ENCODE measurements at regions not wholly inside any gene's neighbourhood (a gene's known extent, or its start where the extent isn't known, plus 50 kb on each side); places are given as distances from the start of the nearest gene placed in this dataset.

- TF ChIP-seq, protein P1, sequence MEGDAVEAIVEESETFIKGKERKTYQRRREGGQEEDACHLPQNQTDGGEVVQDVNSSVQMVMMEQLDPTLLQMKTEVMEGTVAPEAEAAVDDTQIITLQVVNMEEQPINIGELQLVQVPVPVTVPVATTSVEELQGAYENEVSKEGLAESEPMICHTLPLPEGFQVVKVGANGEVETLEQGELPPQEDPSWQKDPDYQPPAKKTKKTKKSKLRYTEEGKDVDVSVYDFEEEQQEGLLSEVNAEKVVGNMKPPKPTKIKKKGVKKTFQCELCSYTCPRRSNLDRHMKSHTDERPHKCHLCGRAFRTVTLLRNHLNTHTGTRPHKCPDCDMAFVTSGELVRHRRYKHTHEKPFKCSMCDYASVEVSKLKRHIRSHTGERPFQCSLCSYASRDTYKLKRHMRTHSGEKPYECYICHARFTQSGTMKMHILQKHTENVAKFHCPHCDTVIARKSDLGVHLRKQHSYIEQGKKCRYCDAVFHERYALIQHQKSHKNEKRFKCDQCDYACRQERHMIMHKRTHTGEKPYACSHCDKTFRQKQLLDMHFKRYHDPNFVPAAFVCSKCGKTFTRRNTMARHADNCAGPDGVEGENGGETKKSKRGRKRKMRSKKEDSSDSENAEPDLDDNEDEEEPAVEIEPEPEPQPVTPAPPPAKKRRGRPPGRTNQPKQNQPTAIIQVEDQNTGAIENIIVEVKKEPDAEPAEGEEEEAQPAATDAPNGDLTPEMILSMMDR (IDR thresholded peaks at IDR 0.05; ENCODE audit: low read depth, low read length), result no peak
- H3K4me3 ChIP-seq (ENCODE audit: low read depth, low read length), result no peak overlapping the region
Measured at GRCh38 chr18:78494204-78495085, 485.2 kb upstream of the SALL3 start.

DNA sequence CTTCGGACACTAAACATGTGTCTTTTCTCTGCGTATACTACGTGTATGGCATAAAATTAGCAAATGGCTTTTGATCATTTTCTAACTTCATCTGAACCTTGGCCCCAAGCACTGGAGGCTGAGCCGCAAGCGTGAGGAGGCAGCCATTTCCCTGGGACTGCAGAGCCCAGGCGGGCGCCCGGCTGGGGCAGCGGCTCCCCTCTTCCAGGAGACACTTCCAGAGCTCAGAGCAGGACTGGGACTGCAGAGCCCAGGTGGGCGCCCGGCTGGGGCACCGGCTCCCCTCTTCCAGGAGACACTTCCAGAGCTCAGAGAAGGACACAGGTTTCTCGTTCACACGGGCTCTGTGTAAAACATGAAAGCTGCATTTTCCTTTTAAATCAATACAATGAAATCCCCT is 484.1 kb upstream of the SALL3 start:
- no peak overlapping the region for H3K4me3 ChIP-seq (ENCODE audit: low read depth, low read length)
- TF ChIP-seq, protein P1 (IDR thresholded peaks at IDR 0.05; ENCODE audit: low read depth, low read length), result no peak

- H3K4me3 ChIP-seq (ENCODE audit: low read depth, low read length), result no peak overlapping the region
- TF ChIP-seq, protein P1 (IDR thresholded peaks at IDR 0.05; ENCODE audit: low read depth, low read length), result no peak
Measured at GRCh38 chr18:78496079-78496478, 483.5 kb upstream of the SALL3 start.

GRCh38 chr18:78497641-78498040 is 482.0 kb upstream of the SALL3 start:
- TF ChIP-seq, protein P1 (IDR thresholded peaks at IDR 0.05; ENCODE audit: low read depth, low read length), result no peak
- no peak overlapping the region for H3K4me3 ChIP-seq (ENCODE audit: low read depth, low read length)

DNA sequence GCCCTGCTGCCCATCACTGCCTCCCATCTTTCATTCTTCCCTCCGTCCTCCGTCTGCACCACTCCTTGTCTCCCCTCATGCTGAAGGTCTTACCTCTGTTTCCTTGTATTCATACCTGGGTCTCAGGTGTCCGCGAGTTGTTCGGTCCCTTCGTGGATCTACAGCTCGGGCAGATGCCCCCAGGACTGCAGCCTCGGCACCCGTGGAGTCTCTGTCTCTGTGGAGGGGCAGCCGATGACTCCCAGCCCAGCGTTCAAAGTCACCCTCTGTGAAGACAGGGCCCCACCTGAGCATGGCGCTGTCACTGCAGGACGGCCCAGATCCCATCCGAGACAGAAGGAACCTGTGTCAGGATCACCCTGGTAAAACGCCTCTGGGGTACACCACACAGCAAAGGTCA is 480.0 kb upstream of the SALL3 start:
- H3K4me3 ChIP-seq (ENCODE audit: low read depth, low read length), result no peak overlapping the region
- TF ChIP-seq, protein P1 (IDR thresholded peaks at IDR 0.05; ENCODE audit: low read depth, low read length), result no peak

GRCh38 chr18:78501251-78501650 is 478.4 kb upstream of the SALL3 start:
- TF ChIP-seq, protein P1 (IDR thresholded peaks at IDR 0.05; ENCODE audit: low read depth, low read length), result no peak
- no peak overlapping the region for H3K4me3 ChIP-seq (ENCODE audit: low read depth, low read length)

DNA sequence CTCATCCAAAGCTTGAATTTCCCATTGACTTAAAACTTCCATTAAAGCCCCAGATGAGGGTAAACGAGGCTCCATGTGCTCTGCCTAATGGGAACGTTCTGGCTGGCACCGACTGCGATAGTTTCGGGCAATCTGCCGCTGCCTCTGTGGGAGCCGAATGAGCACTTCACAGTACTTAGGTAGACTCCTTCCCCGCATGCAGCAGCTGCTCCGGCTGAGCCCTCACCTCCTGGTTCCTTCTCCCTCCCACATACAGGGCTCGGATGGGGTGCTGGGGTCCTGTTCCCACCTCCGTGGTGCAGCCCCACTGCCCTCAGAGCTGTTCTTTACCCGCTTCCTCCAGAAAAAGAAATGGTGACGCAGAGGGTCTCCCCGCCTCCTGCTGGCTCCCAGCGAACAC is 476.5 kb upstream of the SALL3 start:
- H3K4me3 ChIP-seq (ENCODE audit: low read depth, low read length), result no peak overlapping the region
- TF ChIP-seq, protein P1 (IDR thresholded peaks at IDR 0.05; ENCODE audit: low read depth, low read length), result no peak
